Transverse colon (tissue), 4 donors: ENCODE measurements at regions not wholly inside any gene's neighbourhood (a gene's known extent, or its start where the extent isn't known, plus 50 kb on each side); places are given as distances from the start of the nearest gene placed in this dataset.

ENCODE experiments used
- DNase-seq: peaks from one replicate; pipeline ENCODE4 v3.0.0-alpha.2; 2019
- H3K27ac ChIP-seq, 4 donors: fragments of 200-600 bp; sonication (generic); 2 replicates each; pipeline ENCODE4 v1.5.1; 2016 to 2018; ENCODE audit warnings: inconsistent platforms in 4 of 4
- H3K27me3 ChIP-seq: fragments of 200-600 bp; sonication (generic); 2 replicates; pipeline ENCODE4 v1.5.1; 2017; ENCODE audit warnings: inconsistent platforms
- H3K36me3 ChIP-seq, 4 donors: fragments of 200-600 bp; sonication (generic); 2 replicates each; pipeline ENCODE4 v1.5.1; 2017 to 2019; ENCODE audit warnings: inconsistent platforms in 4 of 4
- H3K4me1 ChIP-seq, 4 donors: fragments of 200-600 bp; sonication (generic); 2 replicates each; pipeline ENCODE4 v1.5.1; 2017 to 2020; ENCODE audit warnings: inconsistent platforms in 4 of 4
- H3K4me3 ChIP-seq, 4 donors: fragments of 200-600 bp; sonication (generic); 1 replicate in 1 of 4; 2 replicates in 3 of 4; pipeline versions ENCODE4 v1.5.1 to v1.6.1; 2017 to 2019; ENCODE audit warnings: inconsistent platforms in 4 of 4
- H3K9me3 ChIP-seq, 2 donors: fragments of 200-600 bp; sonication (generic); 2 replicates each; pipeline ENCODE4 v1.5.1; 2017 to 2019; ENCODE audit warnings: inconsistent platforms in 2 of 2
- EP300 ChIP-seq: sonication (generic); formaldehyde crosslinking; IDR thresholded peaks from one replicate; pipeline ENCODE4 v1.6.1; 2017; ENCODE audit warnings: antibody characterized with exemption, low read depth
- POLR2A ChIP-seq: fragments of 450-650 bp; IDR thresholded peaks from one replicate; pipeline ENCODE4 v1.6.1; 2016; ENCODE audit warnings: antibody characterized with exemption, mild to moderate bottlenecking, moderate library complexity
- POLR2AphosphoS5 ChIP-seq, 3 donors: sonication (generic); formaldehyde crosslinking; IDR thresholded peaks; one replicate each; pipeline ENCODE4 v1.6.1; 2016; ENCODE audit warnings: antibody characterized with exemption in 3 of 3
- WGBS, 2 donors: methylation state at CpG; one replicate each; pipeline ENCODE4 v1.1.5; 2018; ENCODE audit warnings: low coverage in 1 of 2; 5-methylcytosine and 5-hydroxymethylcytosine counted together
- in situ Hi-C, 4 donors: fragments of 200-750 bp; cut with MboI; loops; one replicate each; pipeline versions ENCODE4 v1.15.0 to v1.15.1; 2017; ENCODE audit warnings: low sequenced_read_pairs in 3 of 4, low pct_ligation_motif_present in 1 of 4, low pct_unique_long_range_greater_than_20kb in 1 of 4
- intact Hi-C: fragments of 100-400 bp; cut with DNase I; formaldehyde crosslinking; loops from one replicate; pipeline ENCODE4 v1.15.1; 2023; ENCODE audit warnings: low total_unique reads
- TF ChIP-seq, protein P1 (sequence below), 5 experiments: fragments of 200-600 bp in 3 of 5; fragments of 450-650 bp in 2 of 5; sonication (generic) in 3 of 5; IDR thresholded peaks; 1 replicate in 2 of 5; 2 replicates in 3 of 5; pipeline ENCODE4 v1.5.1; 2016 to 2017; ENCODE audit warnings: antibody characterized with exemption in 5 of 5, inconsistent platforms in 3 of 5, mild to moderate bottlenecking in 2 of 5, moderate library complexity in 1 of 5

DNA sequence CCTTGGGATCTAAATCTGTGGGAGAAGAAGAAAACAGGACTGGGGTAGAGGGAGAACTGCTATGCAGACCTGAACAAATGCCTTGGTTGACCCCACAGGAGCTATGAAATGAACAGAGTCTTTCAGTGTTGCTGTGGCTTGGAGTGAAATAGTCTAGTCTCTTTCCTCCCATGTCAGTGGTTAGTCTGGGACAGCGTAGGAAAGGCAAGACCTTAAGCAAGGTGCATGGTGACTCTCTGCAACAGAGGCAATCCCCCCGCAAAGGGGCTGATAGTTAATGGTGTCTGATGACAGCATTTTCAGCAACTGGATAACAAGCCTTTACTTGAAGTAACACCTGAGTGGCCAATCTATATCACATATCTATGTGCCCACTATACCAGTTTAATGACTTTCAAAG is 62.3 kb downstream of the ARL4A start:
- 89% methylated on average over 2 of the region's 2 CpGs; no CpG with 5 or more reads in 1 of the 2 donors for WGBS, 2 donors
- no peak for TF ChIP-seq EP300
- TF ChIP-seq, protein P1, sequence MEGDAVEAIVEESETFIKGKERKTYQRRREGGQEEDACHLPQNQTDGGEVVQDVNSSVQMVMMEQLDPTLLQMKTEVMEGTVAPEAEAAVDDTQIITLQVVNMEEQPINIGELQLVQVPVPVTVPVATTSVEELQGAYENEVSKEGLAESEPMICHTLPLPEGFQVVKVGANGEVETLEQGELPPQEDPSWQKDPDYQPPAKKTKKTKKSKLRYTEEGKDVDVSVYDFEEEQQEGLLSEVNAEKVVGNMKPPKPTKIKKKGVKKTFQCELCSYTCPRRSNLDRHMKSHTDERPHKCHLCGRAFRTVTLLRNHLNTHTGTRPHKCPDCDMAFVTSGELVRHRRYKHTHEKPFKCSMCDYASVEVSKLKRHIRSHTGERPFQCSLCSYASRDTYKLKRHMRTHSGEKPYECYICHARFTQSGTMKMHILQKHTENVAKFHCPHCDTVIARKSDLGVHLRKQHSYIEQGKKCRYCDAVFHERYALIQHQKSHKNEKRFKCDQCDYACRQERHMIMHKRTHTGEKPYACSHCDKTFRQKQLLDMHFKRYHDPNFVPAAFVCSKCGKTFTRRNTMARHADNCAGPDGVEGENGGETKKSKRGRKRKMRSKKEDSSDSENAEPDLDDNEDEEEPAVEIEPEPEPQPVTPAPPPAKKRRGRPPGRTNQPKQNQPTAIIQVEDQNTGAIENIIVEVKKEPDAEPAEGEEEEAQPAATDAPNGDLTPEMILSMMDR (IDR thresholded peaks at IDR 0.05) = no peak
- TF ChIP-seq POLR2A = no peak
- TF ChIP-seq POLR2AphosphoS5 (IDR thresholded peaks at IDR 0.05) = no peak

DNA sequence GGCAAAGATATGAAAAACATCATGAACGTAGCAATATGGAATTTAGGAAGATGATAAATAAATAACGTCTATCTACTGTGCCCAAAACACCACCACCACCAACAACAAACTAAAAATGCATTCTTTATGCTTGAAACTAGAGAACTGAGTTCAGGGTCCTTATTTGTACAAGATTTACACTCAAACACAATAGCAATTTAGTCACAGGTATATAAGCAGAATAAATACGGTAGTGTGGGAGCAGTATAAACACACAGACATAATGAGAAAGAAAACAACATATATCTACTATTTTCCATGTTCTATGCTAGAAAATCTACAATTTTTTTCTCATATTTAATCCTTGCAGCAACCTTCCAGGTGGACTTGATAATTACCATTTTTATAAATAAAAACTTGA is 64.3 kb downstream of the ARL4A start:
- TF ChIP-seq POLR2A (no peak), EP300 (no peak), POLR2AphosphoS5 (IDR thresholded peaks at IDR 0.05) (no peak)
- TF ChIP-seq, protein P1 (IDR thresholded peaks at IDR 0.05) = no peak
- H3K36me3 ChIP-seq = no peaks in the 10 kb centered on the region
- intact Hi-C loops = no loop called here
- peaks cover 0 to 5% (median 0%) of the 10 kb centered on the region in 4 donors for H3K4me1 ChIP-seq
- H3K4me3 ChIP-seq = no peak overlapping the region
- in situ Hi-C loops = no loop called here
- no peak for DNase-seq
- H3K27ac ChIP-seq = no peak overlapping the region
- WGBS, 2 donors = 71 to 91% methylated on average over 3 of the region's 3 CpGs
- peaks cover 0 to 3% of the 10 kb centered on the region in 2 donors for H3K9me3 ChIP-seq
- no peaks in the 10 kb centered on the region for H3K27me3 ChIP-seq

More for the DNA sequence above, 62.3 kb downstream of the ARL4A start:
- Histone ChIP-seq H3K9me3 (peaks cover 0 to 3% of the 10 kb centered on the region in 2 donors), H3K27ac (no peak overlapping the region), H3K4me1 (peaks cover 0 to 5% (median 0%) of the 10 kb centered on the region in 4 donors), H3K4me3 (no peak overlapping the region), H3K36me3 (no peaks in the 10 kb centered on the region), H3K27me3 (no peaks in the 10 kb centered on the region)
- DNase-seq = no peak
- intact Hi-C loops = loop anchor here (5.0 kb wide), 1 partner anchor 763 kb away; no protein-coding TSS in a partner anchor
- in situ Hi-C loops = no loop called here

DNA sequence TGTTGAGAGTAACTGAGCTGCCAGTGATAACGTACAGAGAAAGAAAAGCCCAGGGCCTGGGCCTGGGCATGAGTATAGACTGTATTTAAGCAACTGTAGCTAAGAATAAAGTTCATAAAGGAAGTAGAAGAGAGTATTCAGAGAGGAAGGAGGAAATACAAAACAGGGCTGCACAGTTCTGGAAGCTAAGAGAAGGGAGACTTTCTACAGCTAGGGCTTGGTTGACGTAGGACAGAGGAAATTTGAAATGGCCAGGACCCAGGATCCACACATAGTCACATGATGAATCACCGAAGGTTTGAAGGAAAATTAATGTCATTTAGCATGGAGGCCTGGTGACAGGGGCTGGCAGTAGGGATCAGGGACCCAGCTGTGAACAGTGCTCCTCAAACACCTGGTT is 66.7 kb downstream of the ARL4A start:
- Histone ChIP-seq H3K4me3 (no peak overlapping the region), H3K9me3 (no peaks in the 10 kb centered on the region), H3K4me1 (peaks cover 0 to 5% (median 0%) of the 10 kb centered on the region in 4 donors), H3K27me3 (no peaks in the 10 kb centered on the region), H3K27ac (peak overlapping the region in 1 of 4 donors; percentile 34), H3K36me3 (no peaks in the 10 kb centered on the region)
- intact Hi-C loops = no loop called here
- no peak for DNase-seq
- in situ Hi-C loops = no loop called here
- 76 to 83% methylated on average over 3 of the region's 3 CpGs for WGBS, 2 donors
- TF ChIP-seq, protein P1 (IDR thresholded peaks at IDR 0.05) = no peak
- TF ChIP-seq EP300 (no peak), POLR2A (no peak), POLR2AphosphoS5 (IDR thresholded peaks at IDR 0.05) (no peak)

DNA sequence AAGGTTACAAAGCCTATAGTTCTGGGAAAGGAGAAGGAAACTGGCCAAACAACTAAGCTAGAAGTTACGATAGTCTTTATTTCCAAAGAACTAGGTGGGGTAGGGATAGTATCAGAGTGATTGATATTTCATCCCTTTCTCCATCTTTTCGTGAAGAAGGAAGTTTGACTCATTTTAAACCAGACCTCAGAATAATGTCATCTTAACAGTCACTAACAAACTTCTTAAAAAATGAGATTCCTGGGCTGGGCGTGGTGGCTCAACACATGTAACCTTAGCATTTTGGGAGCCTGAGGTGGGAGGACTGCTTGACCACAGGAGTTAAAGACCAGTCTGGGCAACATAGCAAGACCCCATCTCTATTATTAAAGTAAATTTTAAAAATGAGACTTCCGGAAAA is 69.4 kb downstream of the ARL4A start:
- H3K4me1 ChIP-seq = peaks cover 0 to 5% (median 0%) of the 10 kb centered on the region in 4 donors
- no peaks in the 10 kb centered on the region for H3K36me3 ChIP-seq
- TF ChIP-seq POLR2A = no peak
- TF ChIP-seq EP300 = no peak
- TF ChIP-seq, protein P1 (IDR thresholded peaks at IDR 0.05) = no peak
- no peak for TF ChIP-seq POLR2AphosphoS5 (IDR thresholded peaks at IDR 0.05)
- intact Hi-C loops (no loop called here), in situ Hi-C loops (no loop called here)
- 84 to 87% methylated on average over 4 of the region's 4 CpGs for WGBS, 2 donors
- no peak overlapping the region for H3K4me3 ChIP-seq
- H3K9me3 ChIP-seq = no peaks in the 10 kb centered on the region
- DNase-seq = no peak
- H3K27me3 ChIP-seq = no peaks in the 10 kb centered on the region
- H3K27ac ChIP-seq = no peak overlapping the region
